ENCODE measurements at regions not wholly inside any gene's neighbourhood (a gene's known extent, or its start where the extent isn't known, plus 50 kb on each side); places are given as distances from the start of the nearest gene placed in this dataset.

DNA sequence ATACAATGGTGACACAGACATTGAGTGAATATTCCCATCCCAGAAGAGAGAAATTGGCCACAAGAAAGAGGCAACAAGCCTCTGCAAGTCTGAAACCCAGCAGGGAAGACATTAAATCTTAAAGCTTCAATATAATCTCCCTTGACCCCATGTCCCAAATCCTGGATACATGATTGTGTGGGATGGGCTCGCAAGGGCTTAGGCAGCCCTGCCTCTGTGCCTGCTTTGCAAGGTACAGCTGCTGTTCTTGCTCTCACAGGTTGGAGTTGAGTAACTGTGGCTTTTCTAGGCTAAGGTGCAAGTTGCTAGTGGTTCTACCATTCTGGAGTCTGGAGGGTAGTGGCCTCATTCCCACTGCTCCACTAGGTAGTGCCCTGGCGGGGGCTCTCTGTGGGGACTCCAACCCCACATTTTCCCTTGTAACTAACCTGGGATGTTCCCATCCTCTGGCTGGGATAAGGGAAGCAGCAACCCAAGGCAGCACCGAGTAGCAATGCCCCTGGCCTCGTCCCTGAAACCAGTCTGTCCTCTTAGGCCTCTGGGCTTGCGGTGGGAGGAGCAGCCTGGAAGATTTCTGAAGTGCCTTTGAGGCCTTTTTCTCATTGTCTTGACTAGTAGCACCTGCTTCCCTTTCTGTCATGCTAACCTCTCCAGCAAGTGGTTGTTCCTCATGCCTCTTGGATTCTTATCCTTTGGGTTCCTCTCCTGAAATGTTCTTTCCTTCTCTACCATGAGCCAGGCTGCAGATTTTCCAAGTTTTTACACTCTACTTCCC is 90.0 kb downstream of the FAM174B start:
- DNase-seq (ENCODE audit: low spot score), result no peak

- DNase-seq (ENCODE audit: low spot score), result no peak
These were observed 93.8 kb downstream of the FAM174B start for GRCh38 chr15:92561754-92562153.

GRCh38 chr15:92553317-92553716 is 102.3 kb downstream of the FAM174B start:
- no peak for DNase-seq (ENCODE audit: low spot score)

GRCh38 chr15:92545996-92546395 is 109.6 kb downstream of the FAM174B start:
- DNase-seq (ENCODE audit: low spot score), result no peak

DNA sequence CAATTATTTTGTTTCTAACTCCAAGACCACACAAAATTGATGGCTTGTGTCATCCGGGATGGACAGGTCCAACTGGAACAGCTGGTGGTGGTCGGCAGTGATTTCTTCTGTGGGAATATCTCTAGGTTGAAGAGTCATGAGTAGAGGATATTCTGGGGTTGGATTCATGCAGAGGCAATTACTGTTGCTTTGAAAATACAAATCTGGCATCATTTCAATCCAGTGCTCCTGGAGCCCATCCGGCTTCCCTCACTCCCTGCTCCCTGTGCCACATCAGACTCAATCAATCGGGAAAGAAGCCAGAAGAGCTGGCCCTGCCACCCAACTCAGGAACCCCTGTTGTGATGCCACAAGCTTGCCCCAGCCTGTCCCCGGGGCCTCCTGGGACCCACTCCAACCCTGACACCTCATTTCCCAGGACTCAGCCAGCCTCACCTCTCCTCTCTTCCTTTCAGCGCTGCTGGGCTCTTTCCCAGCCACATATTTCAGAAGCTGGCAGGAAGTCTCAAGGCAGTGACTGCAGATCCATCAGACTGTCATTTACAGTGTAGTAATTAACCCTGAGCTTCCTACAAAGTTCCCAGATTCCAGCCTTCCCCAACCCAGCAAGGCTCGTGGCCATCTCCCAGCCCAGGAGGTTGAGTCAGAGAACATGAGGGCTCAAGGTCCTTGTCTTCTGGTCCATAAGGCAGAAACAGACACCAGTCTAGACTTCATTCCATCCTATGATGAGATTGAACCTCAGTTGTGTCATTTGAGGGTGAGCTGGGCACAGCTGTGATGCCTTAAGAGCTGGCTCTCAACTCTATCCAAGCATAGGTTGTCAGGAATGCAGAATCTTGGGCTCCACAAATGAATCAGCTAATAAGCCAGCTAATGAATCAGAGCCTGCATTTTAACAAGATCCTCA is 114.0 kb downstream of the FAM174B start:
- no peak for DNase-seq (ENCODE audit: low spot score)

DNA sequence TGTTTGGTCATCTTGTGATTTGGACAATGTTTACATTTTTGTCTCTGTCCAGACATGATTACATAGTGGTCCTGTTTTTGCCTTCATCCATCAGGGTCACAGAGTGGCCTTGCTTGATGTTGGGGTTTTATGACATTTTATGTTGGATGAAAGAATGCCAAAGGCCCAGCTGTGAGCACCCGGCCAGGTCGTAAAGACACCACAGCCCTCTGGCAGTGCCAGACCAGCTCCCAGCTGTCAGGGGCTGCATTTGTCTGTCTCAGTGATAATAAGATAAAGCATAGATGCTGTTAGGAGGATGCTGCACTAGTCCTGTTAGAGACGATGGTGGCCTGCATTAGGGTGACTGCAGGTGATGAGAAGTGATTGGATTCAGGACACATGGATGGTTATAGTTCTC is 117.5 kb downstream of the FAM174B start:
- no peak for DNase-seq (ENCODE audit: low spot score)

- DNase-seq (ENCODE audit: low spot score), result no peak
These were observed 122.3 kb downstream of the FAM174B start for GRCh38 chr15:92533298-92533697.

DNA sequence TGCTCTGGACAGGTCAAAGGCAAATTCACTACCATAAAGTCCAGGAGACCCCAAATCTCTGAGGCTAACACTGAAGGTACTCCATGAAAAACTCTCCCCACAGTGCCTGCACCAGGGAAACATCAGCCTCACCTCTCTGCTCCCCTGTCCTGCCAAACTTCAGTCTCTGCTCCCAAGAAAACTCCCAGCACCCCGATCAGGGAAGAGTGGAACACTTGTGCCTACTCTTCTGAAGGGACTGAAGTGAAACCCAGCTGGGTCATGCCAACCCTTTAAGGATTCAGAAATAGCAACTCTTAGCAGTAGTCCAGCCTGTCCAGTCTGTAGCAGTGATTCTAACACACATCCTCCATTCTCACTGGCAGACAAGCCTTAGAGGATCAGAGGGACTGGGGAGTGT is 124.2 kb downstream of the FAM174B start:
- DNase-seq (ENCODE audit: low spot score), result no peak

DNA sequence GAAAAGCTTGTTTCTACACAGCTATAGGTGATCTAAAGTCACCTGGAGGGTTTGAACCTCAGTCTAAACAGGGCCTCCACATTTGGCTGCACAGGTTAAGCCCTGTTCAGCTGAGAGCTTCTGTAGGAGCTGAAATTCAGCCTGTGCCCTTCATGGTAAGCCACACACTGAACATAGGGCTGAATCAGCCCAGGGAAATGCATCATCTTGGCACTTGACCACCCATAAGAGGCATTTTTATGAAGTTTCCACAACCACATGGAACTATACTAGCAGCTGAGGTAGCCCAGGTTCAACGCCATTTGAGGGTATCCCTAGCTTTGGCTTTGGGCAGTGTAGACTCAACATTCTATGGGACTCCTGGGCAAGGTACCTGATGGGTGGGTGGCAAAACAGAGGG is 126.8 kb downstream of the FAM174B start:
- no peak for DNase-seq (ENCODE audit: low spot score)

GRCh38 chr15:92527197-92527596 is 128.4 kb downstream of the FAM174B start:
- DNase-seq (ENCODE audit: low spot score), result no peak

GRCh38 chr15:92525758-92526245 is 129.8 kb downstream of the FAM174B start:
- no peak for DNase-seq (ENCODE audit: low spot score)

- DNase-seq (ENCODE audit: low spot score), result no peak
These were observed 130.6 kb downstream of the FAM174B start for GRCh38 chr15:92524874-92525565.

DNA sequence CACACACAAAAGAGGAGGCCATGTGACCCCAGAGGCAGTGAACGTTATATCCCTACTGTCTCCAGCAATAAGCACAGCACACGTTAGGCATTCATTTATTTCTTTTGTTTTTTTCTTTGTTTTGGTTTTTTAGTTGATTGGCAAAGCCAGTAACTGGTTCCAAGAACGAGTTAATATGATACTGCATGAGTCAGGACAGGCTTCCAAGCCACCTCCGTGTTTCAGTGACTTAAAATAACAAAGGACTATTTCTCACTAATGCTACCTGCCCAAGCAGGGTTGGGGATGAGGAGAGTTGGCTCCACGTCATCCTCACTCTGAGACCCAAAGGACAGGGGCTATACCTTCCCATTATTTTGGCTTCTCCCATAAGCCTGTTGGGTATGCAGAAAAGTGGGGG is 130.5 kb downstream of the ST8SIA2 start:
- no peak for DNase-seq (ENCODE audit: low spot score)

DNA sequence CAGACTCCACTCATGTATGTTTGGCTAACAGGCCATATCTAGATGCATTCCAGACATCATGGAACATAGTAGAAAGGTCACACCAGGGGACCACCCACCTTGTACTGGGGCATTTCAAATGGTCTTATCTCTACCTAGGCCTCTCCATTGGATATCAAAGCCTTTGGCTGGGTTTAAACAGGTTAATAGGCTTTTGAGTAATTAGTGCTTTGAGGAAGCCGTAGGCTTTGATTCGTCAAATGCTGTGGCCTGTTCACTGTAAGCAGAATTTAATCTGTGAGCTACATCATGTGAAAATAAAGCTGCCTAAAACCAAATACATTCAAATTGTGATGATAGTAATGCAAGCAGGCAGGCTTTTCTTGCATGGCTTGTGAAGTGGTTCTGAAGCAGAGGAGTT is 129.5 kb downstream of the ST8SIA2 start:
- no peak for DNase-seq (ENCODE audit: low spot score)

DNA sequence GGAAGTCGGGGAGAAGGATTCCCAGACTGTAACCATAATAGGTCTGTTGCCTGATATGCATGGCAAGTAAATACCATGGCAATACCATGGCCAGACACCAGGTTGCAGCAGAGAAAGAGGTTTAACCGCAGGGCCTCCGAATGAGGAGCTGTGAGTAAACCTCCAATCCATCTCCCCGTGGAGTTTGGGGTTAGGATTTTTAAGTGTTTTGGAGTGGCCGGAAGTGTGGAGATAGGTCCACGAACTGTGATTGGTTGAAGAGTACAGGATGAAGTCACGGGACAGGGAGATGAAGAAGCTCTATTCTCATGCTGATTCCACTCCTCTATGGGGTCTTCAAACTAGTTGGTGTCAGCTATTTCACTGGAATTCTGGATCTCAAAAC is 127.9 kb downstream of the ST8SIA2 start:
- DNase-seq (ENCODE audit: low spot score), result peak; percentile 87

DNA sequence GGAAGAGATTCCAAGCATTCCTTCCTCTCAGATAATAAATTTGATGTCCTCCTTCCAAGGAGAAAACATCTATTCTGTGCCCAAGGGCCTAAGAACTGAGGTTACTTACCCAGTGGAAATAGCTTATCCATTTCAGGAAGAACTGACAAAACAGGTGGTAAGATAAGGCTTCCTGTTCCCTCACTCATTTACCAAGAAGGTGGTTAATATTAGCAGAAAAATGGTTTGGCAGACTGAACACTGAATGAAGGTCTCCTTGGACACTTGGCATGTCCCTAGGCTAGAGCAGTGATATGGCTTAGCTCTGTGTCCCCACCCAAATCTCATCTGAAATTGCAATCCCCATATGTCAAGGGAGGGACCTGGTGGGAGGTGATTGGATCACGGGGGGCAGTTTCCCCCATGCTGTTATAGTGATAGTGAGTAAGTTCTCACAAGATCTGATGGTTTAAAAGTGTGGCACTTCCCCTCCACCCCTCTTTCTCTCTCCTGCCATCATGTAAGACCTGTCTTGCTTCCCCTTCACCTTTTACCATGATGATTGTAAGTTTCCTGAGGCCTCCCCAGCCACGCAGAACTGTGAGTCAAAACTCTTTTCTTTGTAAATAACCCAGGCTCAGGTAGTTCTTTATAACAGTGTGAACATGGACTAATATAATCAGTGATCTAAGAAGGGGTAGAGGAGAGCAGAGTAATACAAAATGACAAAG is 127.4 kb downstream of the ST8SIA2 start:
- DNase-seq (ENCODE audit: low spot score), result no peak

- DNase-seq (ENCODE audit: low spot score), result no peak
These were observed 126.0 kb downstream of the ST8SIA2 start for GRCh38 chr15:92519709-92520108.
